ENCODE measurements at regions not wholly inside any gene's neighbourhood (a gene's known extent, or its start where the extent isn't known, plus 50 kb on each side); places are given as distances from the start of the nearest gene placed in this dataset.
"Not testable (repeated sequence)": the region's sequence is repeated elsewhere in the genome, so short reads cannot be mapped to it uniquely, and the experiment has no call there.

GRCh38 chr12:9454021-9454420, 153.7 kb downstream of the KLRB1 start:
- H4K91ac ChIP-seq (replicated peaks; ENCODE audit: insufficient read length, low read length); H4K20me1 ChIP-seq (replicated peaks in 1 of 2; ENCODE audit: control insufficient read depth in 1 of 2, insufficient read depth in 2 of 2, low read length in 2 of 2); H2AK5ac ChIP-seq (ENCODE audit: low read depth, low read length); DNase-seq (ENCODE audit: low read depth in 1 of 2, low spot score in 2 of 2); CTCF ChIA-PET (ENCODE audit: partially characterized antibody); H3K4me1 ChIP-seq (replicated peaks in 1 of 4; ENCODE audit: control insufficient read depth in 3 of 4, insufficient read depth in 4 of 4, low read length in 3 of 4); FAIRE-seq; H3K14ac ChIP-seq (ENCODE audit: insufficient read length); H3K4me2 ChIP-seq (ENCODE audit: insufficient read depth in 1 of 2, low read depth in 2 of 2, low read length in 2 of 2); H3K56ac ChIP-seq (replicated peaks; ENCODE audit: insufficient read length, low read depth, low read length); H2BK5ac ChIP-seq (ENCODE audit: low read depth, low read length); H3K79me2 ChIP-seq (ENCODE audit: control insufficient read depth in 1 of 2, insufficient read depth in 2 of 2, low read length in 2 of 2); H4K5ac ChIP-seq (ENCODE audit: insufficient read length, low read depth, low read length); H3K18ac ChIP-seq (ENCODE audit: extremely low read depth, low read length); H3K27me3 ChIP-seq (replicated peaks in 1 of 4; ENCODE audit: control insufficient read depth in 3 of 4, extremely low read depth in 1 of 4, insufficient read depth in 3 of 4, low read length in 3 of 4); H3K36me3 ChIP-seq (ENCODE audit: control insufficient read depth in 2 of 4, insufficient read depth in 4 of 4, low read length in 3 of 4); H2BK120ac ChIP-seq (replicated peaks; ENCODE audit: low read depth, low read length); H2BK20ac ChIP-seq (ENCODE audit: low read length); H3K4me3 ChIP-seq (ENCODE audit: extremely low read depth in 1 of 4, insufficient read depth in 2 of 4, low read depth in 3 of 4, low read length in 4 of 4); H2BK15ac ChIP-seq (ENCODE audit: low read length); H3K79me1 ChIP-seq (ENCODE audit: low read depth, low read length); H3K27ac ChIP-seq (ENCODE audit: low read depth, low read length); H3K23me2 ChIP-seq (ENCODE audit: low read depth, low read length); H3K23ac ChIP-seq (ENCODE audit: insufficient read length); H3K9ac ChIP-seq (replicated peaks in 1 of 4; ENCODE audit: extremely low read depth in 1 of 4, low read depth in 3 of 4, low read length in 3 of 4); POLR2A ChIA-PET (ENCODE audit: partially characterized antibody); H2BK12ac ChIP-seq (ENCODE audit: low read depth, low read length); H2AFZ ChIP-seq (ENCODE audit: low read length); H4K8ac ChIP-seq (ENCODE audit: extremely low read depth, insufficient read depth, low read length); H3K4ac ChIP-seq (replicated peaks; ENCODE audit: insufficient read length, low read depth, low read length); H3K9me3 ChIP-seq (ENCODE audit: insufficient read depth in 2 of 2, low read depth in 1 of 2, low read length in 1 of 2): not testable (repeated sequence)
- 90% methylated on average over 2 of the region's 2 CpGs; no CpG with 5 or more reads in 1 of the 2 experiments for WGBS, 2 experiments (ENCODE audit: extremely low coverage in 1 of 2, insufficient coverage in 1 of 2, insufficient read length in 1 of 2, insufficient replicate concordance in 2 of 2, low coverage in 1 of 2, low lambda C conversion rate in 2 of 2, missing lambda C conversion rate in 1 of 2)
